ENCODE measurements at regions not wholly inside any gene's neighbourhood (a gene's known extent, or its start where the extent isn't known, plus 50 kb on each side); places are given as distances from the start of the nearest gene placed in this dataset.

- TF ChIP-seq, protein P1, sequence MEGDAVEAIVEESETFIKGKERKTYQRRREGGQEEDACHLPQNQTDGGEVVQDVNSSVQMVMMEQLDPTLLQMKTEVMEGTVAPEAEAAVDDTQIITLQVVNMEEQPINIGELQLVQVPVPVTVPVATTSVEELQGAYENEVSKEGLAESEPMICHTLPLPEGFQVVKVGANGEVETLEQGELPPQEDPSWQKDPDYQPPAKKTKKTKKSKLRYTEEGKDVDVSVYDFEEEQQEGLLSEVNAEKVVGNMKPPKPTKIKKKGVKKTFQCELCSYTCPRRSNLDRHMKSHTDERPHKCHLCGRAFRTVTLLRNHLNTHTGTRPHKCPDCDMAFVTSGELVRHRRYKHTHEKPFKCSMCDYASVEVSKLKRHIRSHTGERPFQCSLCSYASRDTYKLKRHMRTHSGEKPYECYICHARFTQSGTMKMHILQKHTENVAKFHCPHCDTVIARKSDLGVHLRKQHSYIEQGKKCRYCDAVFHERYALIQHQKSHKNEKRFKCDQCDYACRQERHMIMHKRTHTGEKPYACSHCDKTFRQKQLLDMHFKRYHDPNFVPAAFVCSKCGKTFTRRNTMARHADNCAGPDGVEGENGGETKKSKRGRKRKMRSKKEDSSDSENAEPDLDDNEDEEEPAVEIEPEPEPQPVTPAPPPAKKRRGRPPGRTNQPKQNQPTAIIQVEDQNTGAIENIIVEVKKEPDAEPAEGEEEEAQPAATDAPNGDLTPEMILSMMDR (IDR thresholded peaks at IDR 0.05) = peak; percentile 88
- TF ChIP-seq ZFX (IDR thresholded peaks at IDR 0.05; ENCODE audit: borderline replicate concordance) = no peak
Observed at GRCh38 chr4:74675673-74676279, 118.5 kb downstream of the BTC start.
